ENCODE measurements at regions not wholly inside any gene's neighbourhood (a gene's known extent, or its start where the extent isn't known, plus 50 kb on each side); places are given as distances from the start of the nearest gene placed in this dataset.
A peak's percentile ranks its signal among the peaks of the same experiment; 100 is the strongest.

- H3K27me3 ChIP-seq: no peaks in the 10 kb centered on the region
- no peaks in the 10 kb centered on the region for H3K36me3 ChIP-seq
- no peak for DNase-seq
- intact Hi-C loops (cut with DNase I): no loop called here
- H3K27ac ChIP-seq: no peak overlapping the region
- no peaks in the 10 kb centered on the region for H3K9me3 ChIP-seq
- TF ChIP-seq POLR2A (IDR thresholded peaks at IDR 0.05) (no peak), CTCF (IDR thresholded peaks at IDR 0.05) (no peak)
- H3K4me1 ChIP-seq: no peaks in the 10 kb centered on the region
- H3K4me3 ChIP-seq: no peak overlapping the region
- 32 to 35% methylated on average over 1 of the region's 1 CpG for WGBS, 2 donors
Observed at GRCh38 chr3:177916461-177916860, 619.8 kb upstream of the KCNMB2 start.

DNA sequence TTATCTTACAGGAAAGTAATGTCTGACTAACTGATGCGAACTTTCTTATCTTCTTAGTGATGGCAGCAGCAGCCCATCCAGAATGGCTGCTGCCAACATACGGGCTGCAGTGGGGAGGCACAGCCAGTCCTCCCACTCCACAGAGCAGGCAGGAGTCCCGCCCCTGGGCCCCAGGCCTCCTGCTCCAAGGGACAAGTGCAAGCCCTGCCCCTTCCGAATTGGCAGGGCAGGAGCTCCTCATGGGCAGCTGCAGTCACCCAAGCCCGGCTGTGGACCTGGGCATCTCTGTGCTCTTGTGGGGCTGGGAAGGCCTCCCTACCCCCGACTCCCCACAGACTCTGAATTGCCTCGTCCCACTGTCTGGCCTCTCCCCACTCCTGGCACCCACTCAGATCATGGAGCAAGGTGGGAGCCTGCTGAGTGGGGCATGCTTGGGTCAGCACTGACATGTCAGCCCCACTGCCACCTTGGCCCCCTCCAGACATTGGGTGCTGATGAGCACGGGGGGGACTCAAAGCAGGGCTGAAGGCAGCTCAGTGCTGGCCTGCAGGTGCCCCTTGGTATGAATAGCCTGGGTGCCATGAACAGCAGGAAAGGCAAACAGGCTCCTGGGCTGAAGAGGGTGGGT lies 618.9 kb upstream of the KCNMB2 start:
- Histone ChIP-seq H3K27me3 (no peaks in the 10 kb centered on the region), H3K9me3 (no peaks in the 10 kb centered on the region), H3K4me3 (no peak overlapping the region), H3K36me3 (no peaks in the 10 kb centered on the region), H3K27ac (no peak overlapping the region), H3K4me1 (no peaks in the 10 kb centered on the region)
- TF ChIP-seq CTCF (IDR thresholded peaks at IDR 0.05) (no peak), POLR2A (IDR thresholded peaks at IDR 0.05) (no peak)
- intact Hi-C loops (cut with DNase I): no loop called here
- no peak for DNase-seq
- 69 to 95% methylated on average over 2 to 5 of the region's 8 CpGs for WGBS, 2 donors

DNA sequence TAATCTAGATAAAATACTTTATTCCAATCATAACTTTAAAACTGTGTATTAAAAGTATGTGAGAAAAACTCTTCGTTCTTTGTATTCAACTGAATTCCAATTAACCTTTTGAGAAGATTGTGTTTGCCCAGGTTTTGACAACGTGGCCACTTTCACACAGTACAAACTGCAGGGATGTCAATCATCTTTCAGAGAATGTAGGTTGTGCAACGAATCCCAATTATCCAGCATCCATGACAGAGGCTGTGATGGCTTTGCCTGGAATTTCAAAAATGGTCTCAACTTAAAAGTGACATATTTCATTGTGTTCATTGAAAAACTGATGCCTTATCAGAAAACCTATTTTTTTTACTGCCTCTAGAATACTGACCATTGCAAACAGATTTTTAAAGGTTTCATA lies 615.1 kb upstream of the KCNMB2 start:
- Histone ChIP-seq H3K4me1 (no peaks in the 10 kb centered on the region), H3K27ac (no peak overlapping the region), H3K4me3 (no peak overlapping the region), H3K27me3 (no peaks in the 10 kb centered on the region), H3K36me3 (no peaks in the 10 kb centered on the region), H3K9me3 (no peaks in the 10 kb centered on the region)
- intact Hi-C loops (cut with DNase I): no loop called here
- no peak for DNase-seq
- TF ChIP-seq POLR2A (IDR thresholded peaks at IDR 0.05): no peak
- no peak for TF ChIP-seq CTCF (IDR thresholded peaks at IDR 0.05)
- 66 to 76% methylated on average over 3 of the region's 3 CpGs for WGBS, 2 donors

GRCh38 chr3:177924261-177924660 lies 612.0 kb upstream of the KCNMB2 start:
- Histone ChIP-seq H3K4me3 (no peak overlapping the region), H3K27me3 (no peaks in the 10 kb centered on the region), H3K36me3 (no peaks in the 10 kb centered on the region), H3K27ac (no peak overlapping the region), H3K4me1 (peaks cover 0 to 19% (median 6%) of the 10 kb centered on the region in 3 donors), H3K9me3 (no peaks in the 10 kb centered on the region)
- DNase-seq: no peak
- WGBS, 2 donors: 75 to 77% methylated on average over 2 of the region's 2 CpGs
- intact Hi-C loops (cut with DNase I): no loop called here
- TF ChIP-seq POLR2A (IDR thresholded peaks at IDR 0.05): no peak
- TF ChIP-seq CTCF (IDR thresholded peaks at IDR 0.05): no peak

DNA sequence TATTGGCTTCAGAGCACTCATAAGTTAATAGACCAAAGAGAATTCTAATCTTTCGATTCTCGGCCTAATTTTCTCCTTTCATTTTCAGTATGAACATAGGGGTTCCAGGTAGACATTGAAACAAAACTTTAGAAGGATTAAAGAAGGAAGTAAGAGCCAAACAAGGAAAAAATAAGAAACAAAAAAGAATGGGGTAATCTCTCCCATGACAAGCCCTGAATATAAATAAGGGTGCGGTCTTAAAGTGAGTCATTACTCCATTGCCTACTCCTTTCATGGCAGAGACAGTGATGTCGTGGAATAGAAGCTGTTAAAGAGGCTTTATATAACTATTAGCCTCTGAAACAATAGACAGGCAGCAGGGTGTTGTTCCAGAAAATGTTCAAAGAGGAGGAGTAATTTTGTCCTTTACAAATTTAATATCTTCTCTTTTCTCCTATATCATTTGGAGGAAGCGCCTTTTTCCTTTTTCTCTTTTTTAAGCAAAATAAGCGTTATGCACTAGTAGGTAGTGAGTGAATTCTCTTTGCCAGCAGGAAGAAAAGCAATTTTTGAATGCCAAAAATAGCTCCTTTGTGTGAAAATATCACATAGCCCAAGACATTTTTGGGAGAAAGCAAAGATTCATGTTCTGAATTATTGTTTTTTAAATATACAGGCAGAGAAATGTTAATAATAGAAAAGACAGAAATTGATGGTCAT lies 607.9 kb upstream of the KCNMB2 start:
- Histone ChIP-seq H3K36me3 (no peaks in the 10 kb centered on the region), H3K4me1 (peaks cover 0 to 42% (median 6%) of the 10 kb centered on the region in 3 donors), H3K4me3 (no peak overlapping the region), H3K27ac (peak overlapping the region; percentile 10 to 81 (median 62)), H3K9me3 (no peaks in the 10 kb centered on the region), H3K27me3 (no peaks in the 10 kb centered on the region)
- no peak for TF ChIP-seq POLR2A (IDR thresholded peaks at IDR 0.05)
- TF ChIP-seq CTCF (IDR thresholded peaks at IDR 0.05): no peak
- WGBS, 2 donors: 28 to 36% methylated on average over 6 of the region's 6 CpGs
- DNase-seq: no peak
- intact Hi-C loops (cut with DNase I): no loop called here
